GM11168 (cell line): ENCODE measurements at regions not wholly inside any gene's neighbourhood (a gene's known extent, or its start where the extent isn't known, plus 50 kb on each side); places are given as distances from the start of the nearest gene placed in this dataset.

ENCODE experiments used
- in situ Hi-C: fragments of 300-500 bp; cut with MboI; formaldehyde crosslinking; loops from one replicate; pipeline ENCODE4 v1.12.0; 2022; ENCODE audit warnings: low sequenced_read_pairs; ENCODE audit not compliant: unreplicated experiment

DNA sequence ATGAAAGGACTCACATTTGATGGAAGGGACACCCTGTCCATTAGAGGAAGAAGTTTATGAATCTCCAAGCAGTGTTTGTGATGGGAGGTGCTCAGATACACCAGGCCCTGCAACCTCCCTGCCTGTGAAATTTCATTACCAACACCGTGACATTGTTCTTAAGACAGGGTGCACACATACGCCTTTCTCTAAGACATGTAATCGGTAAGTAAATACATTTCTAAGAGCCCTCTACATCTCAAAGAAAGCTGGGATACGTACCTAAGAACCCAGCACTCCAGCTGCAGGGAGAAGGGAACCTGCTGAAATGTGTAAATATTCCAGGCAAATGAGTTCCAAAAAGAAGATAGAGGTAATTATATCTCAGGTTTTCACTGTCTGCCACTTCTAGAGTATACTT is 125.0 kb upstream of the APC start:
- in situ Hi-C loops = no loop called here

DNA sequence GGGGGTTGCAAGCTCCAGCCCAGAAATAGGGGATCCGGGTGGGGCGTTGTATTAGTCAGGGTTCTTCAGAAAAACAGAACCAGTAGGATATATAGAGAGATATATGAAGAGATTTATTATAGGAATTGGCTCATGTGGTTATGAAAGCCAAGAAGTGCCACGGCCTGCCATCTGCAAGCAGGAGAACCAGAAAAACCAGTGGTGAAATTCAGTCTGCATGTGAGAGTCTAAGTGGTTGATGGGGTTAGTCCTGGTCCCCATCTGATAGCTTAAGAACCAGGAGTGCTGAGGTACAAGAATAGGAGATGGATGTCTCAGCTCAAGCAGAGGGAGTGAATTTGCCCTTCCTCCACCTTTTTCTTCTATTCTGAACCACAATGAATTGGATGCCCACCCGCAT is 123.4 kb upstream of the APC start:
- in situ Hi-C loops = no loop called here

DNA sequence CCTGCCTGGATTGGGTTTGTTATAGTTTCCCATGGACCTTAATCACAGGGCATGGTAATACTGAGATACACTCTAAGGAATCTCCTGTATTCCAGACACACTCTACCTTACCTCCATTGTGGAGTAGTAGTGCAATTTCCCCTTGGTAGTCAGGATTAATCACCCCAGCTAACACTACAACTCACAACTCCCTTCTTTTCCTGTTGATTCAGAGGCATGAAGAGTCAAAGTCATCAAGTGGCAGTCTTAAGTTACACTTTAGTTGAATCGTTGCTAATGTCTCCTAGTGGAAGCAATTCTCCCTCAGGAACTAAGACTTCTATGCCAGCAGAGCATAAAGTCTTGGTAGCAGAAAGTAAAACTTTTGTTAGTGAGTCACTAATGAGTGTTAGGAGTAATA is 122.7 kb upstream of the APC start:
- in situ Hi-C loops = no loop called here

GRCh38 chr5:112616812-112617547 is 120.7 kb upstream of the APC start:
- in situ Hi-C loops = no loop called here

GRCh38 chr5:112625246-112625645 is 112.4 kb upstream of the APC start:
- in situ Hi-C loops = no loop called here

- in situ Hi-C loops = no loop called here
Measured at GRCh38 chr5:112625689-112626438, 111.8 kb upstream of the APC start.

- in situ Hi-C loops = no loop called here
Measured at GRCh38 chr5:112626715-112627114, 111.0 kb upstream of the APC start.

DNA sequence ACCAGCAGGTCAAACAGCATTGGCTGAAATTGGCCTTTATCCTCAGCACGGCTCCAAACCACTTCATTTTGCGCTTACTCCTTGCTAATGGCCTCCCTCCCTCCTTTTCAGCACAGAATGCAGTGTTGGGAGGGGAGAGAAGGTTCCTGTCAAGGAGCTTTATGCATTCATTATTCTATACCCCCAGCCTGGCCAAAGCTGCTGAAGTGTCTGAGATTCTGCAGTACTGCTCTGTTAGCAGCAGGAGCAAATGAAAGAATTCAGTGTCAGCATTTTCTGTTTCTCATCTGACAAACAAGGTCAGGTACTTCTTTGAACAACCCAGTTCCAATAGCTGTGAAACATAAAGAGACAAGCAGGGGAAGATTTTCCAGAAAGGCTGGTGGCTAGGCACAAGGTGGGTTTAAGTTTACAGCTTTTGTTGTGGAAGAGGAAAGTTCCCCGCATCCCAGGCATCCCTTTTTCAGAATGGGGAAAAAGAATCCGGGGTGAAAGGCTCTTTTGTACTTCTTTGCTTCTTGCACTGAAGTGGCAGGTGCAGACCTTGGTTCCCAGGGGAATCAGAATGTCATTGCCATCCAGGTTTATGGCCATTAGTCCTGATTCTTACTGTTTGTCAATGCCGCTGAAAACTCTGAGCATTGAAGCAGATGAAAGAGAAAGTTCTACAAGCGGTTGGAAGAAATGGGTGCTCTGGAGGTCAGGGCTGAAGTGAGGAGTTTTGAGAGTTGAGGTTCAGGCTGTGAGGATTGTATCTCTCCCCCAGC is 109.3 kb upstream of the APC start:
- in situ Hi-C loops = no loop called here

DNA sequence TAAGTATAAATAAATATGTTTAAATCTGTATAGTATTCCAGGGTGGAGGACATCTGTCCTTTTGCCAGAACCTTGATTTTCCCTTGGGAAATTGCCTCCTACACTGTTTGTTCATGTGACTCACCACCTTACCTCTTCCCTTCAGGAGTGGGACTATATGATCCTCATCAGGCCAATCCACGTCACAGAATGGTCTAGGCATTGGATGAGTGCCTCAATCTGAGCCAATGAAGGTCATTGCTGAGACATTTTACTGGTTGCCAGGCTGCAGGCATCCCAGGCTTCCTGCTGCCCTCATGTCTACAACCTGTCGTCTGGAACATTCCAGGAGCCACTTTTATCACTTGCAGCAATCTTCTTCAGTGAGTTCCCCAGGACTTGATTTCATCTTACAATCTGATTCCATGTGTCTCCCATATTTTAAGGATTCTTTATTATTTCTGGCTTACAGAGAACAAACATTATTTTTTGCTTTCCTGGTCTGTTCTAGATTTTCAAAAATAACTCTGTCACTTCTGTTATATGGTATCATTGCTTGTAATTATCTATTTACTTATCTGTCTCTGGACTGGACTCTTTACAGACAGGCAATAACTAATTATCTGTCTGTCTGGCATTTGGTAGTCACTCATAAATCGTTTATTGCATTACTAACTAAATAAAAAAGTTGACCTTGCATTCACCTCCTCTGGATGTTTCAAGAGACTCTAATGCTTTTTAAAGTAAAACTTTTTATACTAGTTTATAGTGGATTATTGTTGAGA is 107.3 kb upstream of the APC start:
- in situ Hi-C loops = no loop called here

- in situ Hi-C loops = no loop called here
Measured at GRCh38 chr5:112634166-112634565, 103.5 kb upstream of the APC start.

- in situ Hi-C loops = no loop called here
Measured at GRCh38 chr5:112634796-112635195, 102.9 kb upstream of the APC start.

DNA sequence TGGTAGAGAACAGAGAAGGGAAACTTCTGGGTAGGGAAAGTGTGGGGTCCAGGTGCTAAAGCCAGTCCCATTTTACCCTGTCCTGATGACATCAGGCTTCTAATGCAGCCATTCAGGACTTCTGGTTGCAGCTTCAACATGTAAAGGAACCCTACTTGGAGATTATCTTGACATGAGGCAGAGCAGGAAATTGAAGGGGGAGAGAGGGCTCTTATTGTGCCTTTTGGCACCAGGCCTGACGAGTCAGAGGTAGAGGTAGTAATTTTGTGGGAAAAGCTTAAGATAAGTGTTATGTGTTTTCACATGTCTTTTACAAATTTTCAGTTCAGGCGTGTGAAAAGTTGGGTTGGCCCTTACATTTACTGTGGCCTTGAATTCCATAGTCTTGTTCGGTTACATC is 102.4 kb upstream of the APC start:
- in situ Hi-C loops = no loop called here

DNA sequence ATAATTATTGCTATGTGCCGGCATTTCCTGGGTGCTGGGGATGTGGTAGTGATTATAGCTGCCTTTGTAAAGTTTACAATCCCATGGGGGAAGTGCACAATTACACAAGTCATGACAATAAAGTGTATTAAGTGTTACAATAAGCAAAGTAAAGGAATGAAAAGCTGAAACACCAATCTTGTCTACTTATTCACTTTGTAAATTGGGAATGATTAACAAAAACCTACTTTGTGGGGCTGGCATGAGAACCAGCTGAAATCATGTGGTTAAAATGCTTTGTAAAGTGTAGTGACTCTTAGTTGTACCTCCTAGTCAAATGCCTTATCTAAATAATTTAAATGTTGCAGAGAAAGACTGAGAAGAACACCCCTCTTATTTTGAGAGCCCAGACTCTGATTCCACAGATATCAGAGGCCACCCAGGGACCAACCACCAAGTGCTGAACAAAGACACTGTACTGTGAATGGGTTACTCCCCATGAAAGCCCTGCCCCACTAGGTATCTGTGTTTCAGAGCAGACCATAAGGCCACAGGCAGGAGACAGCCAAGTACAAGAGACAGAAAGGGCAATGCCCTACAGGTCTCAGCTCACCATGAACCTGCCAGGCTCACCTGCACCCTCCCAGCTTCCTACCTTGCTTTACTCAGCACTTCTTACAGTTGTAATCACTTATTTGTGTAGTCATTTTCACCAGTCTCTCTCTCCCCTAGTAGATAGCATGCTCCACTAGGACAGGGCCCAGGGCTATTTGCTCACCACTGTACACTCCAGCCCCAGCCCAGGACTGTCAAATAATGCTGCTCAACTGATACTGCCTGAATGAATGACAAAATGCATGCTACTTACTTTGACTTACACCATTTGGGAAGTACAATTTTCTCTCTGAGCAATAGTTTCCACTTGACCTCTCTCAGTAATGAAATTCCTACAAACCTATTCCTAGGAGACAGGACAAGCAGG is 101.6 kb upstream of the APC start:
- in situ Hi-C loops = no loop called here

DNA sequence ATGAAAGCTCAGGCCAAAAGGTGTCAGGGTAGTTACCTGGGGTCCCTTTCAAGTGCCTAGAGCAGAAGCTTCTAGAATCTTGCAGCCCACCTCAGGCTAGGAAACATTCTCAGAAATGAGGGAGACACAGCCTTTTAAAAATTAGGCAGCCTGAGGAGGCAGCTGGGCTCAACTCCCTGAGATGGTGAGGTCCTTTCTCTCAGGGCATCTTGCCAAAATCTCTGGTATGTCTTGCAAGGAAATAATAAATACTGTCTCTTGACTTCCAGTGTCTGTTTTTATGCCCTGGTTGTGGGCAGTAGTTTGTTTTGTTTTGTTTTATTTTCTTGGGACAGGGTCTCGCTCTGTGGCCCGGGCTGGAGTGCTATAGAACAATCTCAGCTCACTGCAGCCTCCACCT is 100.9 kb upstream of the APC start:
- in situ Hi-C loops = no loop called here

- in situ Hi-C loops = no loop called here
Measured at GRCh38 chr5:112637343-112637742, 100.3 kb upstream of the APC start.

DNA sequence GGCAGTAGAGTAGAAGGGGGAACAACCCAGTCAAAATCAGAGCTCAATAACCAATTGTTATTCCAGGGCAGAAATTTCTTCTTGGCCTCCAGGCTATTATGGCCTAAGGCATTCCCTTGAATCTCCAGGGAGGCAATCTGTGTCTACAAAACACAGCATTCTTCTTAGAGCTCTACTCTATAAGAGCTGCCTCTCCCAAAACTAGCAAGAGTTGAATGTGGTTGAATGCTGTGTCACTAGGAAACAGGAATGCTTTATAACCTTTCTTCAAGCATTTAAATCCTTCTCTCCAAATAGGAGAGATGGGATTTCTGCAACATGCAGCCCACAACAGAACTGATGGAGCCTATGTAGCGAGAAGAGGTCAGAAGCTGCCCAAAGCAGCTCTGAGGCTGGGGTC is 97.1 kb upstream of the APC start:
- in situ Hi-C loops = no loop called here

GRCh38 chr5:112641515-112642110 is 96.1 kb upstream of the APC start:
- in situ Hi-C loops = no loop called here

DNA sequence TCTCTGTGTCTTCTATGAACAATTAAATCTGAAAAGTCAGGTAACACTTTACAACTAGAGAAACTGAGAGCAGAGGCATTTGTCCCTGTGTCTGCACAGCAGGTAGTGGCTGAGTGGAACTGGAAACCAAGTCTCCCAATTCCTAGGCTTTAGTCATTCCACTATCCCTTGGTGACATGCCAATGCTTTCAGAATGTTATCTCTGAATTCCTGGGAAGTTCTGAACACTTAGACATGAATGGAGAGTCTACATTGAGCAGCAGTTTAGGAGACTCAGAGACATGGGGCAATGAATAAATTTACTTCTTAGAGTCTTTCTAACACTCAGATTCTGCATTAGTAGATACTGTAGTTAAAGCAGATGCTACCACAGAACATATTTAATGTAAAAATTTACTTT is 94.8 kb upstream of the APC start:
- in situ Hi-C loops = no loop called here

DNA sequence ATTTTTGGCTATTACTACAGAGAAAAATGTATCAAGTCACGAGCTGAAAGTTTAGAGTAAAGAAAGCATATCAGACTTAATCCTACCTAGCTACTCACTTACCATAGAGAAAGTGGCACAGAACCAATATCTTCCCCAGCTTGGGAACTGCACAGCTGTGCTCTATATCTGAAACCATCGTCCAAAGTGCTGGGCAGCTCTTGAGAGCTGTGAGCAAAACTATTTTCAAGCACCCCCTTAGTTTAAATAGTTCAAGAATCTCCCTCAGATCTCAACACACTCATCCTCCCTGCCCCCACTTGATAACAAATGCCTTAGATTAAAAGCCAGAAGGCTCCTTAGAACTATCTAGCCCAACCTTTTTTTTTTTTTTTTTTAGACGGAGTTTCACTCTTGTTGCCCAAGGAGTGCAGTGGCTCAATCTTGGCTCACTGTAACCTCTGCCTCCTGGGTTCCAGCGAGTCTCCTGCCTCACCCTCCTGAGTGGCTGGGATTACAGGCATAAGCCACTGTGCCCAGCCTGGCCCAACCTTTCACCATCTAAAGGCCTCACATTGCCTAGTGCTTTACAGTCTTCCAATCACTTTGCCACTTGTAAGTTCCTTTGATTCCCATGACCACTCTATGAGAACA is 94.2 kb upstream of the APC start:
- in situ Hi-C loops = no loop called here
